Stimulated activated CD4-positive, alpha-beta T cell treated with anti-CD3 and anti-CD28 coated beads, Interleukin-15, amount 100 ng/mL, for 48 hours (primary cell): ENCODE measurements at regions not wholly inside any gene's neighbourhood (a gene's known extent, or its start where the extent isn't known, plus 50 kb on each side); places are given as distances from the start of the nearest gene placed in this dataset.

Experiments used
- DNase-seq, 2 donors: peaks; one replicate each; pipeline ENCODE4 v3.0.0-alpha.2; 2020; ENCODE audit warnings: low read depth in 2 of 2

GRCh38 chr4:19408490-19408889, 843.2 kb upstream of the SLIT2 start:
- DNase-seq = no peak

- no peak for DNase-seq
Observed at GRCh38 chr4:19406789-19407188, 844.9 kb upstream of the SLIT2 start.

- no peak for DNase-seq
Observed at GRCh38 chr4:19403786-19404370, 847.8 kb upstream of the SLIT2 start.

GRCh38 chr4:19402581-19403065, 849.1 kb upstream of the SLIT2 start:
- no peak for DNase-seq

- no peak for DNase-seq
Observed at GRCh38 chr4:19401301-19402080, 850.2 kb upstream of the SLIT2 start.

GRCh38 chr4:19400820-19401219, 850.9 kb upstream of the SLIT2 start:
- DNase-seq = no peak

- DNase-seq = no peak
Observed at GRCh38 chr4:19399001-19399400, 852.7 kb upstream of the SLIT2 start.

GRCh38 chr4:19386786-19387185, 864.9 kb upstream of the SLIT2 start:
- no peak for DNase-seq

- no peak for DNase-seq
Observed at GRCh38 chr4:19382993-19383756, 868.5 kb upstream of the SLIT2 start.

GRCh38 chr4:19381068-19381467, 870.6 kb upstream of the SLIT2 start:
- DNase-seq = no peak

- DNase-seq = no peak
Observed at GRCh38 chr4:19380600-19380999, 871.1 kb upstream of the SLIT2 start.

- DNase-seq = no peak
Observed at GRCh38 chr4:19379191-19379708, 872.5 kb upstream of the SLIT2 start.

GRCh38 chr4:19375931-19376330, 875.8 kb upstream of the SLIT2 start:
- DNase-seq = no peak

- no peak for DNase-seq
Observed at GRCh38 chr4:19375136-19375804, 876.4 kb upstream of the SLIT2 start.

- DNase-seq = no peak
Observed at GRCh38 chr4:19372390-19372789, 879.3 kb upstream of the SLIT2 start.

GRCh38 chr4:19368800-19369199, 882.9 kb upstream of the SLIT2 start:
- no peak for DNase-seq

- no peak for DNase-seq
Observed at GRCh38 chr4:19366916-19367315, 884.8 kb upstream of the SLIT2 start.

GRCh38 chr4:19358015-19358414, 893.7 kb upstream of the SLIT2 start:
- DNase-seq = no peak

GRCh38 chr4:19349416-19349815, 902.3 kb upstream of the SLIT2 start:
- DNase-seq = no peak

- no peak for DNase-seq
Observed at GRCh38 chr4:19348746-19349145, 903.0 kb upstream of the SLIT2 start.

- DNase-seq = no peak
Observed at GRCh38 chr4:19346636-19347035, 905.1 kb upstream of the SLIT2 start.

GRCh38 chr4:19329631-19330030, 922.1 kb upstream of the SLIT2 start:
- no peak for DNase-seq
